Fibroblast of skin of scalp (primary cell): ENCODE measurements at regions not wholly inside any gene's neighbourhood (a gene's known extent, or its start where the extent isn't known, plus 50 kb on each side); places are given as distances from the start of the nearest gene placed in this dataset.
A peak's percentile ranks its signal among the peaks of the same experiment; 100 is the strongest.

Experiments
- DNase-seq: peaks from one replicate; pipeline ENCODE4 v3.0.0-alpha.2; 2013

DNA sequence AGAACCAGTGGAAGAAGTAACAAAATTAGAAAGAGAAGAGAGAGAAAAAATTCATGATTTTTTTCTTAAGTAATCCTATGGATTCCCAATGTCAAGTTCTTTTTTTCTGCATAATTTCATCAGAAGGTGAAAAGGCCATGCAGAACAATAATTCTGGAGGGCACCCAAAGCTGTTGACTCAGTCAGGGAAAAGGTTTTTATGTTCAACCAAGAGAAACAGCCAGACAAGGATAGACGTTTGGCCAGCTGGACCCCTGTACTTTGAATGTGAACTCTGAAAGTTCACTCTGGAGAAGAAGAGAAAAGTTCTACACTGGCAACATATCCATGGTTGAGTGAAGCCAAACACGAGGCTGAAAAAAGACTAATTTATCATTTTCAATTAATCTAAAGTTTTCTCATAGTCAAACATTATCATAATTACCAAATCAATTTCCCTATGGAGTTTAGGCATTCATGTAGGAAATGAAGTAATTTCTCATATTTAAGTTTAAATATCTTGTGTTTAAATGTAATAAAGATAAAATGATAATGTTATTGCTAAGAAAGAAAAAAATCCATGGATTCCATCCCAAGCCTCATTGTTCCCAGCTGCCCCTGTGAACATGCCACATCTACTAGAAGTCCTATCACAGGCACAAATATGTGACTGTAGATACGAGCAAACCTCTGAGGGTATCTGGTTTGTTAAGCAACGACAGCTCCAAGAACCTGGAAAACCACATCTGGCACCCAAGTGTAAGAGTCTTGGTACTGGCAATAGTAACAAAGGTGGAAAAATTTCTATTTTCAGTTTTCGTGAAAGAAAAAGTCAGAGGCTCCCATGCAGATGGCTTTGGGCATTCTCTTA is 742.7 kb upstream of the ACVR2A start:
- DNase-seq, result no peak

GRCh38 chr2:147100406-147101035 is 744.3 kb upstream of the ACVR2A start:
- DNase-seq, result peak; percentile 1

- no peak for DNase-seq
Measured at GRCh38 chr2:147099845-147100244, 745.0 kb upstream of the ACVR2A start.

DNA sequence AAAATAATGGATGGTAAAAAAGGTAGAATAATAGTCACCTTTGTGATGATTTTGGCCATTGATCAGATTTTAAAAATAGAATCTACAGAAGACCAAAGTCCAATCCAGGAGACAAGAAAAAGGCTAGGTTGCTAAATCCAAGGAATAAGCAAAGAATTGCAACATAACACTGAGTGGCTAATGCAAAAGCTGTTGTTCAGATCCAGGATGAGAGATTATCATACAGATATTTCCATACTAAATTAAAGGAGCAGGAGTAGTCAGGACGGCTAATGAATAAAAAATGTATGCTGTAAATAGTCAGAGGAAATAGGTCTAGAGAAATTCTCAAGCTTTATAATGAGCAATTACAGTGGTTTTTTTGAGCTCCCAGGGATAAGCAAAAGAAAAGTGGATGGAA is 745.9 kb upstream of the ACVR2A start:
- DNase-seq, result no peak

DNA sequence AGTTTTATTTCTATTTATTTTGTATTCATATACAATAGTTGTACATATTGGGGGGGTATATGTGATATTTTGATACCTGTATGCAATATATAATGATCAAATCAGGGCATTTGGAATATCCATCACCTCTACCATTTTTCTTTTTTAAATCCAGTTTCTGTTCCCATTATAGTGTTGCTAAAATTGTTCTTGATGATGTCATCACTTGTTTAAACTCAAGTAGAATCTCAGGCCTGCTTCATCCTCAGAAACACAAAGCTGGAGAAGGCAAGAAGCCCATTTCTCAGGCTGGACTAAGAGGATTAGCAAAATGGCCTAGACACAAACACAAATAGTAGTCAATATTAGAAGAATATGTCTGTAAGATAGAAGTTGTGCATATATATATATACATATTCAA is 747.1 kb upstream of the ACVR2A start:
- DNase-seq, result no peak

DNA sequence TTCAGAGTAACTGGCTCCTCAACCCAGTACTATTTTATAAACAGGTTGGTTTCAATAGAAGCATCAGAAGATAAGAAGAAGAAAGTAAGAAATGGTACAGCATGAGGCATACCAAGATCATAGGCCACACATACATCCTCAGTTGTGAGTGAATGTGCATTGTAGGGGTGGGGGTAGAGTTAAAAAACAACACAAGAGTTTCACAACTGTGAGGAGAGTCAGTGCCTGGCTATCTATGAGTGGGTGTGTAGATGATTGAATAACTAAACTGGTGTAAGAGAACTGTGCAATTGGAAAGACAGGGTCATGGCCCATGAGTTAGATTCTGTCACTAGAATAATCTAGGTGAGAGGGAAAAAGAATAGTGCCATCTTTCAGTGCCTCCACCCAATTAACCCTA is 748.2 kb upstream of the ACVR2A start:
- no peak for DNase-seq

- no peak for DNase-seq
Measured at GRCh38 chr2:147095376-147095775, 749.5 kb upstream of the ACVR2A start.

- no peak for DNase-seq
Measured at GRCh38 chr2:147094077-147094476, 750.8 kb upstream of the ACVR2A start.

DNA sequence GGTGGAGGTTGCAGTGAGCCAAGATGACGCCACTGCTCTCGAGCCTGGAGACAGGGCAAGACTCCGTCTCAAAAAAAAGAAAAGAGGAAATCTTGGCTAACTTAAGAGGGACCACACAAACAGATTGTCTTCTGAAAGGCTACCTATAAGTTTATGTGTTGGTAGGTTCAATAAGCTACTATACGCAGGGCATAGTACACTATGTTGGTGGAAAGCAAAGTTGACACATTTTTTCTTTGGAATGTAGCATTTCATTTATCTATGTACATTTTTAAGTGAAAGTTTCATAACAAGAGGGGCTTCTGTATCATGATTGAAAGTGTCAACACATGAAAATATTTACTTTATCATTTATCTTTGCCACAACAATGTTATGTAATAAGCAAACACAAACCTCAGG is 752.6 kb upstream of the ACVR2A start:
- no peak for DNase-seq

DNA sequence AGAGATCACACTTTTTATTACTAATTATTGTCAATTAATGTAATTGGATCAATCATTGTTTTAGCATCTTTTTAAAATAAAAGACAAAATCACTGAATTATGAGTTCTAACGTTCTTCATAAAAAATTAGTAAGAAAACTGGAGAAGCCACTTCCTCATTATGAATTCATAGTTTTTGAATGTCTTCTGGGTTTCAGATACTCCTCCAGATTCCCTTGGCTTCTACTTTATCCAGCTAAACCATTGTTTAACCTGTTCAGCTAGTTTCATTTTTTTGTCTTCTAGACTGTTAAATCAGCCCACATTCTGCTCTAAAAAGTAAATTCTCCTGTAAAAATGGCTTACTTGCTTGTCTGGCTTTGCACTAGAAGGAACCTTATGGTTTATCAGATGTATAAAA is 753.4 kb upstream of the ACVR2A start:
- no peak for DNase-seq

GRCh38 chr2:147088871-147089270 is 756.0 kb upstream of the ACVR2A start:
- no peak for DNase-seq

DNA sequence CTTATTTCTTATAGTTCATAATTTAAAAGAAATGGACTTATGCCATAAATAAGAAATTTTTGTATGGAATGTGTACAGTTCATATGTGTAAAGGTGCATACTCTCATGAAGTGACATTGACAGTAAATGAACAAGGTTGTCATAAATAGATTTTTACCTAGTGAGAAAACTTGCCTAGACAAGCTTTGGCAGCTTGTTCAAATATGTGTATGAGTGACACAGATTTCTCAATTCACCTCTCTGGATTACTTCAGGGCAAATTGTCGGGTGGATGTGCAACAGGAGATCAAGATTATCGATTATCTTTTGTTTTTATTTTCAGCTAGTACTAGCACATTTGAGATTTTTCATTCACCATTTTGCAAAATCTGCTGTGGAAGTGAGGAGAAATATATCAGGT is 758.1 kb upstream of the ACVR2A start:
- no peak for DNase-seq

GRCh38 chr2:147083664-147084063 is 761.2 kb upstream of the ACVR2A start:
- no peak for DNase-seq

- DNase-seq, result peak; percentile 68
Measured at GRCh38 chr2:147082850-147083522, 761.8 kb upstream of the ACVR2A start.

DNA sequence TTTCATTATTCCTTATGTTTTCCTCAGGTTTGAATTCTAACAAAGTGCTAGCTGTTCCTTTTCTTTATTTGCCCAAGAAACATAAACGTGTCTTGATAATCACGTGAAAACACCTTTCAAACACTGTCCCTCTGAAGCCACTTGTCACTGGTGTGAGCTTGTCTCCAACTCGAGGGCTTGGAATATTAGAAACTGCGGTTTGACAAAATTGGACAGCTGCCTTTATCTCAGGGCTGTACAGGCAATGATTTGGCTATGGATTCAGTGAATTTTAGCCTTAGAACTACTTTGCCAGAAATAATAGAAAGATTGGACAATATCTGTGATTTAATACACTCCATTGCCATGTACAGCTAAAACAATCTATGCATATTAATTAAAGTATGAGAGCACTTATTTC is 763.0 kb upstream of the ACVR2A start:
- no peak for DNase-seq

- peak; percentile 53 for DNase-seq
Measured at GRCh38 chr2:147076634-147077033, 768.2 kb upstream of the ACVR2A start.

DNA sequence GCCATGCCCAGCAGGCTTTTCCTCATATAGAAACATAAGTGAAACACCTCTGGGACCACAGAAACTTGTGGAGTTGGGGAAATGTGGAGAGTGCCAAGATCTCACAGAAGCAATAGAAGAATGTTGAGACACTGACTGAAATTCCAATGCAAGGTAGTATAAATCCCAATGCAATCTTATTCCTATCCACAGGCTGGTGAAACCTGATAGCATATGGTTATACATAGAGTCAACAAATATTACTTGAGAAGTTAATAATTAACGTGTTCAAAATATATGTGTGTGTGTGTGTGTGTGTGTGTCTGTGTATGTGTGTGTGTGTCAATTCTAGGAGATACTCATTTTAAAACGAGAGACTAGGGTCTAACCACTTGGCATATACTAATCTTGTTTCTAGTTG is 776.8 kb upstream of the ACVR2A start:
- no peak for DNase-seq

DNA sequence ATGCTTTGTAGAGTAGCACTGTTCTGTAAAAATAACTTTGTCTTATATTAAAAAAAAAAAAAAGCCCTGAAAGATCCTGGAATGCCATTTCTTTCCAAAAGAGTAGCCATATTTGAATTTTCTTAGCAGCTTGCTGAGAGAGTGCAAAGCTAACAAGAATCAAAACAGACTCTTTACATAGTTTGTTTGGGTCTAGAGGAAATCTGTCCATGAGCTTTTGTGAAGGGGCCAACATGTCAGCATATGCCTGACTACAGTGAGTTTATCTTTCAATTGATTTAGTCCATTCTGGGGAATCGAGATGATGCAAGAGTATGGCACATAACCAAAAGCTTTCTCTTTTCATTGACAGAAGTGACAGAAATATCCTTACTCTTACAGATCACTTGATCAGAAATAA is 777.7 kb upstream of the ACVR2A start:
- no peak for DNase-seq

GRCh38 chr2:147062073-147062472 is 782.8 kb upstream of the ACVR2A start:
- DNase-seq, result no peak

DNA sequence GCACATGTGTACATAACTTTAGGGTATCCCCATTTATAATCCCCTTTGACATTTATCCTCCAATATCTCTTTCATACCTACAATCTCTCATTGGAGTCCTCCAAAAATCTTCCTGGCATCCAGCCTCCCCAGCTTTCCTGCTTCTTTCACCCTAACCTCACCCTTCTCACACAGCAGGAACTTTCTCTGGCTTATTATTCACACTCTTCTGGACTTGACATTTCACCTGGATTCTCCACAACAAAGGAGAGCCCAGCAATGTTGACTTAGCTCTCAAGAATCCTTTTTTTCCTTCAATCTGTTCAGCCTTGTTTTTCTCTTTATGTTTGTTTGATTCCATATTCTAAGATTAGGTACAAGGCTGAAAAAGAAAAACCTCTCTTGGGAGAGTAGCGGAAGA is 783.6 kb upstream of the ACVR2A start:
- DNase-seq, result no peak

DNA sequence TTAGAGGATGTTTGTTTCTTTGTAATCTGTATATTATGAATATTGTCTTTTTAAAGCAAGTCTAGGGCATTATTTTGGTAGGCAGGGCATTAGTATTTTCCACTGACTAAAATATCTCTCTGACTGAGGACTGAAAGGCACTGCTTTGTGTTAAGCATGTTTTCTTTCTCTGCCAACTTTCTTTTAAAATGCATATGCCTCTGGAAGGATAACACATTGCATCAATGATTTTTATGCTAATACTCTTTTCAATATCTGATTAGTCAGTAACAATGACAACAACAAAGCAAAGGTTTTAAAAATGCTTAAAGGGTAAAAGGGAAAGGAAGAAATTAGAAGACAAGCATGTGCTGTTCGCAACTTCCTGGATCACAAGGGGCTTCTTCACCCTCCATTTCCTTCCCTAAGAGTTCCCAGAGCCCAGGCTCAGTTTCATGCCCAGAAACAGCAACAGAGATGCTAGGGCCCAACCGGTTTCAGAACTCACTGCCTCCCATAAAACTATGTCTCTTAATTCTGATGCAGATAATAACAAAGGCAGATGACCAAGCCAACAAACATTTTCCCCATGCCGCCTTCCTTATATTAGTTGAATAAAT is 786.8 kb upstream of the ACVR2A start:
- no peak for DNase-seq

- DNase-seq, result no peak
Measured at GRCh38 chr2:147051814-147052213, 793.0 kb upstream of the ACVR2A start.

GRCh38 chr2:147051248-147051647 is 793.6 kb upstream of the ACVR2A start:
- DNase-seq, result no peak
